ENCODE measurements at regions not wholly inside any gene's neighbourhood (a gene's known extent, or its start where the extent isn't known, plus 50 kb on each side); places are given as distances from the start of the nearest gene placed in this dataset.
A peak's percentile ranks its signal among the peaks of the same experiment; 100 is the strongest.

DNA sequence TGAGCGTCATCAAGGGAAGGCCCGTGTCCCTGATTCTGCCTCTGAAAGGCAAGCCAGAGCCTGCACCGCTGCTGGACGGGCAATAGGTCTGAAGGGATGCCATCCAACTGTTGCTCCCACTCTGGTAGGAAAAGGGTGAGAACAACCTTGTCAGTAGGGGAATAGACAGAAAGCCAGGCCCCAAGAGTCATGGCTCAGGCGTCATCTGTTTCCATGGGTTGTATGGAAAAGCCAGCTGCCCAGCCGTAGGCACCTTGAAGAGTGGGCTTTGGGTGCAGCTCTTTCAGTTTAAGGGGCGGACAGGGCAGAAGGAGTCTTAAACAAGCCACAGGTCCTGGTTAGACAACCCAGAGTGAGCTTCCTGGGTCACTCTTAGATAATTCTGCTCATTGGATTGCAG lies 66.5 kb downstream of the RNF6 start:
- no peaks in the 10 kb centered on the region for H3K36me3 ChIP-seq (replicated peaks)
- 0 out of 2 replicates have a peak, but pooled peaks cover 2% of the 10 kb centered on the region for H3K4me1 ChIP-seq
- no peaks in the 10 kb centered on the region for H3K9me3 ChIP-seq
- no peak overlapping the region for H3K4me3 ChIP-seq
- in situ Hi-C loops (cut with MboI; ENCODE audit: low sequenced_read_pairs): no loop called here
- H3K27me3 ChIP-seq (ENCODE audit: low read depth): no peaks in the 10 kb centered on the region
- DNase-seq (ENCODE audit: low spot score in 2 of 2): no peak

DNA sequence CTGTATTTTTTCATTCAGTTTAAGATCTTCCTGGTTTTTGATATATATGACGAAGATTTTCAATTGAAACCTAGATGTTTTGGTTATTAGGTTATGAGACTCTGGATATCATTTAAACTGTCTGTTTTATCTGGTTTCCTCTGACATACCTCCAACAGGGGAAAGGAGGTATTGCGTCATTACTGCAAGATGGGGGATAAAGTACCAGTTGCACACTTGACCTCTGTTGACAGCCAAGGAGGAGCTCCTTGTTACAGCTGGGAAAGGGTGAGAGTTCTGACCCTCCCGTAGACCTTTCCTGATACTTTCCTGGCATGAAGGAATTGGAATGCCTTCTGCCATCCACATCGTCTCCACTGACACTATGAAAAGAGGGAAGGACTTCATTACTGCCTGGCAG lies 82.0 kb upstream of the SHISA2 start:
- 0 out of 2 replicates have a peak, but pooled peaks cover 3% of the 10 kb centered on the region for H3K27me3 ChIP-seq (ENCODE audit: low read depth)
- H3K4me3 ChIP-seq: no peak overlapping the region
- DNase-seq (ENCODE audit: low spot score in 2 of 2): no peak
- in situ Hi-C loops (cut with MboI; ENCODE audit: low sequenced_read_pairs): no loop called here
- H3K36me3 ChIP-seq (replicated peaks): no peaks in the 10 kb centered on the region
- no peaks in the 10 kb centered on the region; the same call in 1 of the 2 replicates for H3K9me3 ChIP-seq
- H3K4me1 ChIP-seq: no peaks in the 10 kb centered on the region

DNA sequence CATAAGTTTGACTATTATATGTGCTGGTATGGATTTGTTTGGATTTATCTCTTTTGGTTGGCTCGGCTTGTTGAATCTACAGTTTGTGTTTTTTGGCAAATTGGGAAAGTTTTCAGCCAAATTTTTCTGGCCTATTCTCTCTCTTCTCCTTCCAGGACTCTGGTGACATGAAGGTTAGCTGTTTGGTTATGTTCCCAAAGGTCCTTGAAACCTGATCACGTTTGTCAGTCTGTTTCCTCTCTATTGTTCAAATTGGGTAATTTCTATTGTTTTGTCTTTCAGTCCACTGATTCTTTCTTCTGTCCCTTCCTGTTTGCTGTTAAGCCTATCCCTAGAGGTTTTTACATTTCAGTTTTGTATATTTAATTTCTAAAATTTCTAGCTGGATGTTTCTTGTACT lies 81.5 kb upstream of the SHISA2 start:
- no peak for DNase-seq (ENCODE audit: low spot score in 2 of 2)
- Histone ChIP-seq H3K36me3 (replicated peaks) (no peaks in the 10 kb centered on the region), H3K4me3 (no peak overlapping the region), H3K9me3 (no peaks in the 10 kb centered on the region; the same call in 1 of the 2 replicates), H3K4me1 (no peaks in the 10 kb centered on the region), H3K27me3 (ENCODE audit: low read depth) (0 out of 2 replicates have a peak, but pooled peaks cover 3% of the 10 kb centered on the region)
- in situ Hi-C loops (cut with MboI; ENCODE audit: low sequenced_read_pairs): no loop called here

DNA sequence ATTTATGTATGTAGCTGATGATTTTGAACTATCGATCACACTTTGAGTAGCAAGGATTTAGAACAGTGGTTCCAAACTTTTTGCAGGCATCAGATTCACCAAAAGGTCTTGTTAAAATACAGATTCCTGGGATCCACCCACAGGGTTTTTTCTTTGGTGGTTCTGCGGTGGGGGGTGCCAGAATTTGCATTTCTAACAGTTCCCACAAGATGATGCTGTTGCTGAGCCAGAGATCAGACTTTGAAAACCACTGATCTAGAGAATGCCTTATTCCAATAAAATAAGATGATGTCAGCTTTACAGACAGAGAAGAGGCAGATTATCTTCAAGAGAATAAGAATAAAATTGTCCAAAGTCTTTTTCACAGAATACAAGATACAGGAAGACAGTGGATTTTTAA lies 80.9 kb upstream of the SHISA2 start:
- H3K4me1 ChIP-seq: no peaks in the 10 kb centered on the region
- DNase-seq (ENCODE audit: low spot score in 2 of 2): peak in 1 of 2 experiments; percentile 19
- no peaks in the 10 kb centered on the region for H3K36me3 ChIP-seq (replicated peaks)
- in situ Hi-C loops (cut with MboI; ENCODE audit: low sequenced_read_pairs): no loop called here
- H3K4me3 ChIP-seq: no peak overlapping the region
- 0 out of 2 replicates have a peak, but pooled peaks cover 3% of the 10 kb centered on the region for H3K27me3 ChIP-seq (ENCODE audit: low read depth)
- no peaks in the 10 kb centered on the region; the same call in 1 of the 2 replicates for H3K9me3 ChIP-seq

DNA sequence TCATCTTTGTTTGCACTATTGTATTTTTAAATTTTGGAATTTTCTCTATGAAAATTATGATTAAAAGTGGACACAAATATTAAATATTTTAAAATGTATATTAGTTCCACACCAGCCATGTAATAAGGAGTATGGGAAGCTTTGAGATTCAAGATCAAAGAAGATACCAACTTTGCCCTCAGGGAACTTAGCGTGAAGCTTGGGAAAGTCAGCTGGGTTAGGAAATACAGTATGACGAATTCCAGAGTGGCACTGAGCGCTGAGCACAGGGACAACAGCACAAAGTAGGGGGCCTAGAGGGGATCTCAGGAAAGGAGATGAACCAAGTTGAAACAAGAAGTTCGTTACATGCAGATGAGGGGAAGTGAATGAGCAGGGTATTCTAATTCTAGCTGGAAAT lies 76.9 kb upstream of the SHISA2 start:
- H3K4me3 ChIP-seq: no peak overlapping the region
- H3K36me3 ChIP-seq (replicated peaks): no peaks in the 10 kb centered on the region
- no peaks in the 10 kb centered on the region; the same call in 1 of the 2 replicates for H3K9me3 ChIP-seq
- in situ Hi-C loops (cut with MboI; ENCODE audit: low sequenced_read_pairs): no loop called here
- no peak for DNase-seq (ENCODE audit: low spot score in 2 of 2)
- H3K27me3 ChIP-seq (ENCODE audit: low read depth): no peaks in the 10 kb centered on the region
- H3K4me1 ChIP-seq: no peaks in the 10 kb centered on the region

DNA sequence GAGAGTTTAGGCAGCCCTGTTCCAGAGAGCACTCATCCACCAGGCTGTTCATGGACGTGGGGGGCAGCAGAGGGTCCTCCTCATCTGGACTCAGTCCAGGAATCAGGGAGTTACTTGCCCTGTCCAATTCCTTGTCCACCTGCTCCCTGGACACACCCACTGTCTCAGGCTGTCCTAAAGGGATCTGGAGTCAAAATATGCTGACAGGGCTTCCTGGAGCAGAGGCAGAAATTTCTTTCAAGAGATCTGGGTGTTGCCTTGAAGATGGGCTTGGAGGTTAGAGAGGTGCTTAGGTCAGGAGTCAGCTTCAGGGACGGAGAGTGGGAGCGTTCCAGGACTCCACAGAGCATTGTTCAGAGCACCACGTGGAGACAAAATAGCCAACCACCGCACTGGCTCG lies 65.8 kb upstream of the SHISA2 start:
- Histone ChIP-seq H3K9me3 (no peaks in the 10 kb centered on the region), H3K27me3 (ENCODE audit: low read depth) (no peaks in the 10 kb centered on the region; the same call in 1 of the 2 replicates), H3K4me1 (no peaks in the 10 kb centered on the region), H3K36me3 (replicated peaks) (no peaks in the 10 kb centered on the region), H3K4me3 (no peak overlapping the region)
- DNase-seq (ENCODE audit: low spot score in 2 of 2): no peak
- in situ Hi-C loops (cut with MboI; ENCODE audit: low sequenced_read_pairs): no loop called here

DNA sequence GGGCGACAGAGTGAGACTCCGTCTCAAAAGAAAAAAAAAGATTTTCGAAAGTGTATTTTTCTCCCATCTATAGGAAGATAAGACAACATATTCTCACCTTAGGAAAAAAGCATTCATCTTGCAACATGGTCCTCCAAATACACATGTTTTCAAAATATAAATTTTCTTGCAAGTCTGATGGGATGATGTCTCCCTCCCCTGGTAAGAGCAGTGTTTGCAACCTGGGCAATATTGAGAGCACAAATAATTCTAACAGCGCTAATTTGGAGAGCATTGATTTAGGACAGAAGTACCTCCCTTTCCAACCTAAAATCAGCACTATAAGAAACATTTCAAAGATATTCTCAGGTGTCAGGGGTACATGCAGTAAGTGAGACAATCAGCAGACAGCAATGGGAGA lies 61.0 kb upstream of the SHISA2 start:
- in situ Hi-C loops (cut with MboI; ENCODE audit: low sequenced_read_pairs): no loop called here
- no peaks in the 10 kb centered on the region for H3K9me3 ChIP-seq
- H3K4me3 ChIP-seq: no peak overlapping the region
- no peaks in the 10 kb centered on the region for H3K4me1 ChIP-seq
- H3K27me3 ChIP-seq (ENCODE audit: low read depth): 0 out of 2 replicates have a peak, but pooled peaks cover under 1% of the 10 kb centered on the region
- DNase-seq (ENCODE audit: low spot score in 2 of 2): peak in 1 of 2 experiments; percentile 19
- H3K36me3 ChIP-seq (replicated peaks): no peaks in the 10 kb centered on the region

DNA sequence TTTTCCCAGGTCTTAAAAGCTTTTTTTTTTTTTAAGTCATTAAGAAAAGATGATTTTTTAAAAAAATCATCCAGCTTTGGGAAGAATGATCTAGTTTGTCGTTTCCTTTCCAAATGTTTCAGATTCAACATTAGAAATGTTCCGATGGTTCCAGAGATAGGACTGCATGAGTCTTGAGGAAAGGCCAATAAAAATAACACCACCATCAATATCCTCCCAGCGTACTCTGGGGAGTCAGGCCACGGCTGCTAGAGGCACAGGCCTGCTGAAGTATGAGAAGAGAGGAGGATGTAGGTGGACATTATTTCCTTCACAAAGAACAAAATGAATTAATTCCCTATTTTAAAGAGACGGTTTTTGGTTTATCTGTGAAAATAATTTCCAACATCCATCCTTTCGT lies 60.0 kb upstream of the SHISA2 start:
- H3K36me3 ChIP-seq (replicated peaks): no peaks in the 10 kb centered on the region
- no peak for DNase-seq (ENCODE audit: low spot score in 2 of 2)
- 0 out of 2 replicates have a peak, but pooled peaks cover 4% of the 10 kb centered on the region for H3K27me3 ChIP-seq (ENCODE audit: low read depth)
- H3K4me3 ChIP-seq: no peak overlapping the region
- H3K4me1 ChIP-seq: no peaks in the 10 kb centered on the region
- in situ Hi-C loops (cut with MboI; ENCODE audit: low sequenced_read_pairs): no loop called here
- H3K9me3 ChIP-seq: no peaks in the 10 kb centered on the region
